Stimulated activated naive CD8-positive, alpha-beta T cell treated with anti-CD3 and anti-CD28 coated beads, Interleukin-15, Interleukin-2, amounts not matched to agents 100 ng/mL and 50 ng/mL, for 24 hours (primary cell): ENCODE measurements at regions not wholly inside any gene's neighbourhood (a gene's known extent, or its start where the extent isn't known, plus 50 kb on each side); places are given as distances from the start of the nearest gene placed in this dataset.
"Not testable (repeated sequence)": the region's sequence is repeated elsewhere in the genome, so short reads cannot be mapped to it uniquely, and the experiment has no call there.

Experiments used
- H3K27ac Mint-ChIP-seq: one replicate; pipeline ENCODE4 v1.8.0; 2021; ENCODE audit warnings: mild to moderate bottlenecking, mixed read lengths
- H3K27me3 Mint-ChIP-seq: one replicate; pipeline ENCODE4 v1.8.0; 2021; ENCODE audit warnings: mixed read lengths
- H3K36me3 Mint-ChIP-seq: one replicate; pipeline ENCODE4 v1.8.0; 2021; ENCODE audit warnings: low read depth, mixed read lengths
- H3K4me1 Mint-ChIP-seq: one replicate; pipeline ENCODE4 v1.8.0; 2021; ENCODE audit warnings: low read depth, mixed read lengths
- H3K4me3 Mint-ChIP-seq: one replicate; pipeline ENCODE4 v1.8.0; 2021; ENCODE audit warnings: mild to moderate bottlenecking, mixed read lengths
- H3K9me3 Mint-ChIP-seq: one replicate; pipeline ENCODE4 v1.8.0; 2021; ENCODE audit warnings: mixed read lengths

DNA sequence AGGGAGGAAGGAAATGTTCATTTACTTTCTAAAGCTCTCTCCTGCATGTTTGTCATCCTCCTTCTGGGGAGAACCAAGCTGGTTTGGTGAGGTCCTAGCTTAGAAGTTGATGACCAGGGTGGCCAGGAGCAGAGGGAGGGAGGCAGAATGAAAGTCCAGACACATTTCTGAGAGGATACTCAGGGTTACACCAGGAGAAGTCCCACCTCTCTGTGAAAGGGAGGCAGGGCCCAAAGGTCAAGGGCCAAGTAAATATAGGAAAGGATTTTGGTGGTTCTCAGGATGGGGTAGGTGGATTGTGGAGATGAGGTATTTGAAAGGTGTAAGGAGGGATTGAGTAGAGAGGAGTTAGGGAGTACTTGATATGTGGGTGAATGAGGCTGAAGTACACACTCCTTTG lies 58.0 kb upstream of the FBXO11 start:
- Mint-ChIP-seq H3K27me3 (peaks cover 30% of the 10 kb centered on the region), H3K4me1 (no peaks in the 10 kb centered on the region), H3K36me3 (no peaks in the 10 kb centered on the region), H3K27ac (no peak overlapping the region), H3K4me3 (no peak overlapping the region), H3K9me3 (peaks cover 3% of the 10 kb centered on the region)

DNA sequence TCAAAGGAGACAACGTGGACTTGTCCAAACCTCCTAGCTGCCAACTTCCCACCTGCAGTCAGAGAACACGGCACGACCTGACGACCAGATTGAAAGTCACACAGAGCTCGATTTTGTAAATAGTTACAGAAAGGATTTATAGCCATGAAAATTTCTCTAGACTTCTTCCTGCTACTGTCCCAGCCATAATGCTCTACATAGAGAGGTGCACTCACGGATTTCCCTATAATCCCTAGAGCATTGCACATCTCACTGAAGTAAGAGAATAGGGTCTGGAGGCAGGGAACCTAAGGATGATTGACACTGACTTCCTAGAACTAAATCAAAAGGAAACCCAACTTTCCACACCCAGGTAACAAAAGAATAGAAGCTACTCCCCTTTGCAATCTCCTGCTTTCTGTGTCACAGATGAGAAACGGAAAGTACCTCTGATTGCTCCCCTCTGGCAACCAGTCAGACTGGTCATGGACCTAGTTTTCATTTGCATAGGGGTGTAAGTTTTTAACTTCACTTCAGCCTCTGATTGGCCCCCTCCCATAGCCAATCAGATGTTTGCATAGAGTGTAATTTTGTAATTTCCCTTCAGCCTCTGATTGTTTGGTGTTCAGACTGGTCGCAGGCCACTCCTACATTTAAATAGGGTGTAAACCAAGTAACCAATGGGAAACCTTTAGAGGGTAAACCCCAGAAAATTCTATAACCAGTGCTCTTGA lies 58.6 kb upstream of the FBXO11 start:
- Mint-ChIP-seq H3K27ac (no peak overlapping the region), H3K4me1 (no peaks in the 10 kb centered on the region), H3K36me3 (no peaks in the 10 kb centered on the region), H3K4me3 (no peak overlapping the region), H3K9me3 (peaks cover 3% of the 10 kb centered on the region), H3K27me3 (peaks cover 30% of the 10 kb centered on the region)

DNA sequence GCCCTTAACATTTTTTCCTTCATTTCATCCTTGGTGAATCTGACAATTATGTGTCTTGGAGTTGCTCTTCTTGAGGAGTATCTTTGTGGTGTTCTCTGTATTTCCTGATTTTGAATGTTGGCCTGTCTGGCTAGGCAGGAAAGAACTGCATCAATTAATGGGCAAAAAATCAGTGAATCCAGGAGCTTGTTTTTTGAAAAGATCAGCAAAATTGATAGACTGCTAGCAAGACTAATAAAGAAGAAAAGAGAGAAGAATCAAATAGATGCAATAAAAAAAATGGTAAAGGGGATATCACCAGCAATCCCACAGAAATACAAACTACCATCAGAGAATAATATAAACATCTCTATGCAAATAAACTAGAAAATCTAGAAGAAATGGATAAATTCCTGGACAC lies 70.4 kb upstream of the FBXO11 start:
- H3K9me3 Mint-ChIP-seq, H3K4me3 Mint-ChIP-seq, H3K27ac Mint-ChIP-seq, H3K36me3 Mint-ChIP-seq, H3K4me1 Mint-ChIP-seq: not testable (repeated sequence)
- peaks cover 17% of the 10 kb centered on the region for H3K27me3 Mint-ChIP-seq

DNA sequence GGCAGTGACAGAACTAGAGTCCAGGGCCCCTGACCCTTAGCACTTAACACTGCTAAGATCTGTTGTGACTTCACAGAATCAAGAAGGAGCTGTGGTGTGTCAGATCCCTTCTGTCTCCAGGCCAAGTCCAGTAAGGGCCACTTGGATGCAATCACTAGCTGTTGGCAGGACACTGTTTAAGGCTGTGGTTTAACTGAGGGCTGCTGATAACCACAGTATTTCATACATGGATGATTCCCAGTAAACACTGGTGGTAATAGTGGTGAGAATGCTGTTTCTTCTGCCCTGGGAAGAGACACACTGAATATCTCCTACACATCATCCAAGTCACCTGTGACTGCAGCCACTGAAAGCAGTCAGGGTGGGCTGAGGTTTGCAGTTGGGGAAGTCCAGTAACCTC lies 77.7 kb upstream of the FBXO11 start:
- no peaks in the 10 kb centered on the region for H3K4me1 Mint-ChIP-seq
- no peaks in the 10 kb centered on the region for H3K36me3 Mint-ChIP-seq
- H3K9me3 Mint-ChIP-seq: no peaks in the 10 kb centered on the region
- no peak overlapping the region for H3K27ac Mint-ChIP-seq
- no peak overlapping the region for H3K4me3 Mint-ChIP-seq
- peaks cover 3% of the 10 kb centered on the region for H3K27me3 Mint-ChIP-seq

DNA sequence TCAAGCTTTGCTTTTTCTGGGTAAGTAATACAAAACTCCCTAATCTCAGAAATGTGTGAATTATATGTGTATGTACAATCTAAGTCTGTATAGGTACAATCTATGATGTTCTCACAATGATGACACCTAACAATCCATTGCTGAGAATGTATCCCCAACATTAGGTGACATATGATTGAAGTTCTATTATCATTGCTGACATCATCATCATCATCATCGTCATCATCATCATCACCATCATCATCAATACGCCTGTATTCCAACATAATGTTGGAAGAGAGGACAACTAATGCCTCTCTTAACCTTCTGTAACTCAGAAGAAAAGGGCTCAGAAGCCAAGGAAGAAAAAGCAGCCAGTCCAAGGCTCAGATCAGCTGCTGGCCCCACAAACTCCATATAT lies 84.2 kb upstream of the FBXO11 start:
- Mint-ChIP-seq H3K9me3 (no peaks in the 10 kb centered on the region), H3K27ac (no peak overlapping the region), H3K4me3 (no peak overlapping the region), H3K27me3 (peaks cover 6% of the 10 kb centered on the region), H3K4me1 (peaks cover 7% of the 10 kb centered on the region), H3K36me3 (no peaks in the 10 kb centered on the region)

DNA sequence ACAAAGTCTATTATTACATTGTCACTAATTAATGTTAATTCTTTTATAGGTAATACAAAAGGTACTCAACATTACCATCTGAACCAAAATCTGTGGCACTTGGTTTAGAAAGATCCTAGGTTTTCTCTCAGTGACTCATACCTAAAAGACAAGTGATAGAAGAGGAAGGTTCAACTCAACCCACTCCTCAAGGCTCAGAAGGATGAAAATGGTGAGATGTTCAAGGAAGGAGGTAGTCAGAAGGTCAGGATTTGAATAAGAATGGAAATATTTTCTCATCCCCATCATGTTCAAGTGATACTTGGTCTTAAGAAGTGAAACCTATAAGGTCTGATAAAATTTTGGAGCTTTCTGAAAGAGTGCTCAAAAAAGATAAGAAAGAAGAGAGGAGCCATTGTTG lies 86.4 kb upstream of the FBXO11 start:
- H3K27me3 Mint-ChIP-seq: peaks cover 3% of the 10 kb centered on the region
- peaks cover 7% of the 10 kb centered on the region for H3K4me1 Mint-ChIP-seq
- no peak overlapping the region for H3K4me3 Mint-ChIP-seq
- H3K9me3 Mint-ChIP-seq: no peaks in the 10 kb centered on the region
- H3K36me3 Mint-ChIP-seq: no peaks in the 10 kb centered on the region
- no peak overlapping the region for H3K27ac Mint-ChIP-seq

DNA sequence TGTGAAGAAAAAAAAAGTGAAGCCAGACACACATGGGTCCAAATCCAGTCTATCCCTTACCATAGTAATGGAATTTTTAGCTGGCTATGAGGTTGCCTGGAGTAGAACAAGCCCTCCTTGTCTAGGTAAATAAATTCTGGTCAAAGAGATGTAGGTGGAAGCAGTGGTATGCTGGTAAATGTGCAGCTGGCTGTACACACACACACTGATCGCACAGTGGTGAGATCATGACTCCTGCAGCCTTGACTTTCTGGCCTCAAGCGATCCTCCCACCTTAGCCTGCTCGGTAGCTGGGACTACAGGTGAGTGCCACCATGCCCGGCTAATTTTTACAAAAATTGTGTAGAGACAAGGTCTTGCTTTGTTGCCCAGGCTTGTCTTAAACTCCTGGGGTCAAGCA lies 90.5 kb upstream of the FBXO11 start:
- peaks cover 7% of the 10 kb centered on the region for H3K4me1 Mint-ChIP-seq
- no peaks in the 10 kb centered on the region for H3K36me3 Mint-ChIP-seq
- no peaks in the 10 kb centered on the region for H3K9me3 Mint-ChIP-seq
- H3K27me3 Mint-ChIP-seq: peaks cover 6% of the 10 kb centered on the region
- H3K27ac Mint-ChIP-seq: no peak overlapping the region
- H3K4me3 Mint-ChIP-seq: no peak overlapping the region

DNA sequence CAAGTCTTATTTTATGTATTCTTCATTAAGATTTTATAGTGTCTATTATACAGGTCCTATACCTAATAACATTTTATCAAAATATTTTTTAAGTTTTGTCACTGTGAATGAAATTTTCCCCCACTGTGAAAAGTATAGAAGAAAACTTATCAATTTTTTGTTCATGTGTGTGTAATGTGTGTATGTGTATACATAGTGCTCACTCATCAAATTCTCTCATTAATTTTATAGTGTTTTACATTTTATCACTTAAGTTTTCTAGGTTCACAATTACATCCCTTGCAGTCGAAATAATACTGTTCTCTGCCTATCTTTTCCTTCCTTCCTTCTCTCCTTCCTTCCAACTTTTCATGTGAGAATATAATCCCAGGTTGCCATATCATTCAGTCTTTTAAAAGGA lies 93.2 kb upstream of the FBXO11 start:
- Mint-ChIP-seq H3K36me3 (no peaks in the 10 kb centered on the region), H3K9me3 (no peaks in the 10 kb centered on the region), H3K27ac (no peak overlapping the region), H3K4me3 (no peak overlapping the region), H3K4me1 (no peaks in the 10 kb centered on the region), H3K27me3 (peaks cover 6% of the 10 kb centered on the region)

DNA sequence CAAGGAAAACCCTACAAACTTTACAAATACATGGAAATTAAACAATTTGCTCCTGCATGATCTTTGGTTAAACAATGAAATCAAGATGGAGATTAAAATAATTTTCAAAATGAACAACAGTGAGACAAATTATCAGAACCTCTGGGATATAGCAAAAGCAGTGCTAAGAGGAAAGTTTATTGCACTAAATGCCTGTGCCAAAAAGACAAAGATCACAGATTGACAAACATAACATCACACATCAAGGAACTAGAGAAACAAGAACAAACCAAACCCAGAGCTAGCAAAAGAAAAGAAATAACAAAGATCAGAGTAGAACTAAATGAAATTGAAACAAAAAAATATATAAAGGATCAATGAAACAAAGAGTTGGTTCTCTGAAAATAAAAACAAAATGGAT lies 95.2 kb upstream of the FBXO11 start:
- no peak overlapping the region for H3K27ac Mint-ChIP-seq
- no peaks in the 10 kb centered on the region for H3K36me3 Mint-ChIP-seq
- peaks cover 3% of the 10 kb centered on the region for H3K27me3 Mint-ChIP-seq
- no peaks in the 10 kb centered on the region for H3K4me1 Mint-ChIP-seq
- H3K9me3 Mint-ChIP-seq: no peaks in the 10 kb centered on the region
- no peak overlapping the region for H3K4me3 Mint-ChIP-seq

DNA sequence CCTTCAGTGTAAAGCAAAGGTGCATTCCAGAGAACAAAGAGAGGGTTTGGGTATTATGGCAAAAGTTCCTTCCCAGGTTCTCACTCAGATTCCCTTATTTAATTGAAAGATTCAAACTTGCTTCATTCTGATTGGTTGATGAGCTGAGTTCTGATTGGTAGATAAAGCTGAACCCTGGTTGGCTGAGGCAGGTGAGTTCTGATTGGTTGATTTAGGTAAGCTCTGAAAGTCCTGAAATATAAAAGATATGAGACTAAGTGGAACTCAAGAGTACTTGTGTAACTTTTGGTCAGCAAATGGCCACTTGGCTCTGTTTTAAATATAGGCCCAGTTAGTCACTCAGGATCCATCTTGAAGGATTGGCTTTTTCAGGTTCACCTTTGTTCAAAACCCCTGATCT lies 99.8 kb upstream of the FBXO11 start:
- Mint-ChIP-seq H3K9me3 (no peaks in the 10 kb centered on the region), H3K36me3 (no peaks in the 10 kb centered on the region), H3K27me3 (no peaks in the 10 kb centered on the region), H3K4me1 (no peaks in the 10 kb centered on the region), H3K27ac (no peak overlapping the region), H3K4me3 (no peak overlapping the region)

DNA sequence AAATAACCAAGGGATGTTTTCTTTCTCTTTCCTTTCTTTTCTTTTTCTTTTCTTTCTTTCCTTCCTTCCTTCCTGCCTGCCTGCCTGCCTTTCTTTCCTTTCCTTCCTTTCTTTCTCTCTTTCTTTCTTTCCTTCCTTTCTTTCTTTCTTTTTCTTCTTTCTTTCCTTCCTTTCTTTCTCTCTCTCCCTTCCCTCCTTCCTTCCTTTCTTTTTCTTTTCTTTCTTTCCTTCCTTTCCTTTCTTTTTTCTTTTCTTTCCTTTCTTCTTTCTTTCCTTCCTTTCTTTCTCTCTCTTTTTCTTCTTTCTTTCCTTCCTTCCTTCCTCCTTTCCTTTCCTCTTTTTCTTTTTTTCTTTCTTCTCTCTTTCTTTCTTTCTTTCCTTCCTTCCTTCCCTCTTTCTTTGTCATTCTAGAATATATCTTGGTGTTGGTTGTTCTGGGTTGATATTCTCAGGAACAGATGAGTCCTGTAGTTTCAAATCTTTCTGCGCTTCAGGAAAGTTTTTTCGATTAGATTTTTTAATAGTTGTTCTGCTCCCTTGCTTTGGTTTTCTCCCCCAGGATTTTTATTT lies 101.5 kb upstream of the FBXO11 start:
- H3K27ac Mint-ChIP-seq: no peak overlapping the region
- H3K4me3 Mint-ChIP-seq: no peak overlapping the region
- no peaks in the 10 kb centered on the region for H3K4me1 Mint-ChIP-seq
- H3K9me3 Mint-ChIP-seq: no peaks in the 10 kb centered on the region
- H3K36me3 Mint-ChIP-seq: no peaks in the 10 kb centered on the region
- peaks cover 3% of the 10 kb centered on the region for H3K27me3 Mint-ChIP-seq

DNA sequence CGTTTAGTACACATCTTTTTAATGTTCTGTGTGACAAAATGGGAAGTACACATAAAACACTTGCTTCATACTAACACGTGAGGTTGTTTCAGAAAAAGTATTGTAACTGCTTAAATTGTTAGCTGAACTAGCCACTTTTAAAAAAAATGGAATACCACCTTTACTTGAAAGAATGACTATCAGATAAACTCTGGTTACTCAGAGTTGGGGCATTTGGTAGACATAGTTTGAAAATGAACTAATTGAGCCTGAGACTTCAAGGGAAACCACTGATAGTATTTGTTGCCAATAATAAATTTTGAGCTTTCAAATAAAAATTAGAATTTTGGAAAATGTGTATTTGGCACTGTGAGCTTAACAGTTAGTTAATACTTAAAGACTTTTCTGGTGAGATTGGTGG lies 103.0 kb upstream of the FBXO11 start:
- Mint-ChIP-seq H3K27me3 (peaks cover 3% of the 10 kb centered on the region), H3K4me1 (no peaks in the 10 kb centered on the region), H3K36me3 (no peaks in the 10 kb centered on the region)

DNA sequence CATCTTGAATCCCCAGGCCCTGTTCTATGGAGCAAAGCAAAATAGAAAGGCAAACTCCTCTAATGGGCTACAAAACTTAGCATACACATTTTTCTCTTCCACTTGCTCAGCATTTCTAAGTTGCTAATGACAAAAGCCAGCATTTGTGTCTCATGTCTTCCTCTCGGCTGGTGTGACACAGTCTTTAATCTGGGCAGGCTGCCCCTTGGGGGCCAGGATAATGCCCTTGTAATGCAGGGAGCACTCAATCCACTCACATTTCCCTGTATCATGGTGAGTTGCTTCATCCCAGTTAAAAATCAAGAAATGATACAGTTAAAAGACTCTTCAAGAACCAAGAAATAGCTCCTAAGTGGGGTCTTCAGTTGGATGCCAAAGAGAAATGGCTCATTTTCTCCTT lies 109.1 kb upstream of the FBXO11 start:
- no peaks in the 10 kb centered on the region for H3K36me3 Mint-ChIP-seq
- peaks cover 20% of the 10 kb centered on the region for H3K27me3 Mint-ChIP-seq
- no peak overlapping the region for H3K27ac Mint-ChIP-seq
- H3K4me1 Mint-ChIP-seq: no peaks in the 10 kb centered on the region
- H3K9me3 Mint-ChIP-seq: no peaks in the 10 kb centered on the region
- H3K4me3 Mint-ChIP-seq: no peak overlapping the region

More for the DNA sequence above, 103.0 kb upstream of the FBXO11 start:
- Mint-ChIP-seq H3K27ac (no peak overlapping the region), H3K9me3 (no peaks in the 10 kb centered on the region), H3K4me3 (no peak overlapping the region)

DNA sequence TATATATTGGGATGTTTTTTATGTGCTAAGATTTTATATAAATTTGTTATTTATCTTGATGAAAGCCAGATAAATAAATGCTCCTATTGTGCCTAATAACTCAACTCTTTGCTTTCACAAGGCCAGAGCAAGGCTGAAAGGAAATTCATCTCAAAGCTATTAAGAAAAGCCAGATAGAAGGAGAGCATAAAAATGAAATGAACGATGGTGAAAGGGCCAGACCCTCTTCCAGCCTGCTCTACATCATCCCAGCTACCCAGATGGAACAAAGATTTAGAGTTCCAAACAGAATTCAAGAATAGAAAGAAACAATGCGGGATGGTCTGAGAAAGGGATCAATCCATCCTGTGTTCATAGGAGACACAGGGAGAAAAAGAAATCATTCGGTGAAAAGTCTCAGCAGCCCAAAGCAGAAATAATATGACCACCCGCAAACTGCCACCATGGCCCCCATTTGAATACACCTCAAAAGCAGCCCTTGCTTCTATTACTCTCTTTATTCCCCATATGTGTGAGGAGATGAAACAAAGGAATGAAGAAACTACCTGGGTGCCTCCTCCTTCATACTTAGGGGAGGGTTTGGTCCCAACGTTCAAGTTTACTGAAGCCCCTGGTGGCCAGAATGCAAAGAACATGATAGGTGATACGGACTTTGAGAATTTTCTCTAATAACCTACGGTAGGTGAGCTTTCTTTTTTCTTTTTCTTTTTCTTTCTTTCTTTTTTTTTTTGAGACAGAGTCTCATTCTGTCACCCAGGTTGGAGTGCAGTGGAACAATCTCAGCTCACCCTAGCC lies 110.1 kb upstream of the FBXO11 start:
- H3K36me3 Mint-ChIP-seq: no peaks in the 10 kb centered on the region
- H3K27me3 Mint-ChIP-seq: peaks cover 20% of the 10 kb centered on the region
- no peaks in the 10 kb centered on the region for H3K9me3 Mint-ChIP-seq
- H3K4me1 Mint-ChIP-seq: no peaks in the 10 kb centered on the region
- H3K27ac Mint-ChIP-seq: no peak overlapping the region
- no peak overlapping the region for H3K4me3 Mint-ChIP-seq

DNA sequence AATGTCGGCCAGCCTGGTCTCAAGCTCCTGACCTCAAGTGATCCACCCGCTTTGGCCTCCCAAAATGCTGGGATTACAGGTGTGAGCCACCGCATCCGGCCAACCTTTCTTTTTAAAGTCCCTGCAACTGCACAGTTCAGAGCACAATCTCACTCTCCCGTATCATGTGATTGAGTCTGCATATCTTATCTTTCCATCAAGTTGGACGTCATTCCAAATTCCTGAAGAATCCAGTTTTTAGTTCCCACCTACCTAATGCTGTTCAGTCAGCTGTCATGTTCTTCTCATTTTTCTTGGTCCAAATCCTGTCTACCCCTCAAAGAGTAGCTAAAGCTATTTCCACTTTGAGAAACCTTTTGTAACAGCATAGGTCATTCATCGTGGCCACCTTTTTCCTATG lies 110.8 kb upstream of the FBXO11 start:
- no peaks in the 10 kb centered on the region for H3K4me1 Mint-ChIP-seq
- H3K27me3 Mint-ChIP-seq: peaks cover 25% of the 10 kb centered on the region
- no peak overlapping the region for H3K4me3 Mint-ChIP-seq
- no peak overlapping the region for H3K27ac Mint-ChIP-seq
- H3K36me3 Mint-ChIP-seq: no peaks in the 10 kb centered on the region
- no peaks in the 10 kb centered on the region for H3K9me3 Mint-ChIP-seq
